OCI-LY7 (cell line): ENCODE measurements at regions not wholly inside any gene's neighbourhood (a gene's known extent, or its start where the extent isn't known, plus 50 kb on each side); places are given as distances from the start of the nearest gene placed in this dataset.

ENCODE experiments used
- BruUV-seq: library from RNA; stranded (reverse); fragments of 400-500 nt; replicated peaks from 2 replicates; lab custom pipeline; 2021; lab: Mats Ljungman, UMichigan
- CTCF ChIA-PET: fragments of 300-600 bp; sonication (Branson Sonifier 250); formaldehyde crosslinking; loops from one replicate; lab custom pipeline; 2022; ENCODE audit warnings: antibody characterized with exemption; ENCODE audit not compliant: unreplicated experiment; lab: Charles Lee
- POLR2A ChIA-PET: fragments of 300-600 bp; sonication (Branson Sonifier 250); formaldehyde crosslinking; loops from one replicate; lab custom pipeline; 2022; ENCODE audit warnings: antibody characterized with exemption; lab: Charles Lee
- DNase-seq: peaks from one replicate; pipeline ENCODE4 v3.0.0-alpha.2; 2015; ENCODE audit warnings: low spot score
- H2AFZ ChIP-seq: fragments of 200-600 bp; sonication (generic), shearing (Covaris generic); 2 replicates; pipeline ENCODE4 v1.6.1; 2014; ENCODE audit warnings: mild to moderate bottlenecking, antibody characterized with exemption, low read length, moderate library complexity
- H3K27ac ChIP-seq: fragments of 200-600 bp; sonication (generic); 2 replicates; pipeline ENCODE4 v1.5.1; 2014; ENCODE audit warnings: mixed run types, low read depth, mild to moderate bottlenecking, moderate library complexity, low read length, inconsistent platforms; ENCODE audit not compliant: poor library complexity, severe bottlenecking
- H3K36me3 ChIP-seq: fragments of 200-600 bp; sonication (generic); 2 replicates; pipeline ENCODE4 v1.6.1; 2014; ENCODE audit warnings: mild to moderate bottlenecking, antibody characterized with exemption, low read length, moderate library complexity, mixed read lengths; ENCODE audit not compliant: insufficient read depth
- H3K4me1 ChIP-seq: fragments of 200-600 bp; sonication (generic); 2 replicates; pipeline ENCODE4 v1.5.1; 2014; ENCODE audit warnings: mild to moderate bottlenecking, low read length; ENCODE audit not compliant: insufficient read depth, poor library complexity, severe bottlenecking
- H3K4me2 ChIP-seq: fragments of 200-600 bp; sonication (generic); 2 replicates; pipeline ENCODE4 v1.6.1; 2014; ENCODE audit warnings: mild to moderate bottlenecking, low read length
- H3K4me3 ChIP-seq: fragments of 200-600 bp; sonication (generic); 2 replicates; pipeline ENCODE4 v1.5.1; 2014; ENCODE audit warnings: mild to moderate bottlenecking, low read depth, low read length; ENCODE audit not compliant: poor library complexity, severe bottlenecking
- H3K79me2 ChIP-seq: fragments of 200-600 bp; sonication (generic); 2 replicates; pipeline ENCODE4 v1.6.1; 2016; ENCODE audit warnings: low read depth, mild to moderate bottlenecking, low read length, moderate library complexity, mixed read lengths; ENCODE audit not compliant: insufficient read depth
- H3K9me2 ChIP-seq: fragments of 200-600 bp; sonication (generic); 2 replicates; pipeline ENCODE4 v1.6.1; 2016; ENCODE audit warnings: mild to moderate bottlenecking, low read length, mixed read lengths; ENCODE audit not compliant: insufficient read depth
- H3K9me3 ChIP-seq: fragments of 200-600 bp; sonication (generic); 2 replicates; pipeline ENCODE4 v1.6.1; 2014; ENCODE audit warnings: mild to moderate bottlenecking, mixed run types, low read length, mixed read lengths
- H4K20me1 ChIP-seq: fragments of 200-600 bp; sonication (generic); 2 replicates; pipeline ENCODE4 v1.6.1; 2014; ENCODE audit warnings: mild to moderate bottlenecking, antibody characterized with exemption, low read length, moderate library complexity, mixed read lengths; ENCODE audit not compliant: insufficient read depth
- CTCF ChIP-seq: fragments of 200-600 bp; sonication (generic); conservative IDR thresholded peaks from 2 replicates; pipeline ENCODE4 v1.5.1; 2014; ENCODE audit warnings: mild to moderate bottlenecking, antibody characterized with exemption, low read length, moderate library complexity, mixed read lengths
- EZH2phosphoT487 ChIP-seq: fragments of 200-600 bp; sonication (generic); IDR thresholded peaks from 2 replicates; pipeline ENCODE4 v1.6.1; 2018; ENCODE audit warnings: low read depth, borderline replicate concordance, mild to moderate bottlenecking, mixed run types, antibody characterized with exemption, low read length, moderate library complexity, mixed read lengths
- intact Hi-C: fragments of 100-400 bp; cut with micrococcal nuclease; formaldehyde crosslinking; loops from one replicate; pipeline ENCODE4 v1.10.0; 2022; ENCODE audit not compliant: unreplicated experiment

GRCh38 chr2:16037808-16038457 lies 97.6 kb downstream of the MYCN start:
- H3K36me3 ChIP-seq = no peaks in the 10 kb centered on the region
- H3K9me2 ChIP-seq = no peaks in the 10 kb centered on the region
- CTCF ChIA-PET = no interaction called here
- POLR2A ChIA-PET = no interaction called here
- BruUV-seq = no TSS peak
- H3K4me1 ChIP-seq = no peaks in the 10 kb centered on the region
- H3K79me2 ChIP-seq = no peaks in the 10 kb centered on the region
- TF ChIP-seq CTCF (no peak), EZH2phosphoT487 (no peak)
- H2AFZ ChIP-seq = no peak overlapping the region
- no peaks in the 10 kb centered on the region for H4K20me1 ChIP-seq
- H3K4me3 ChIP-seq = no peak overlapping the region
- intact Hi-C loops = no loop called here
- no peak overlapping the region for H3K27ac ChIP-seq
- no peak for DNase-seq
- H3K4me2 ChIP-seq = no peak overlapping the region
- H3K9me3 ChIP-seq = no peaks in the 10 kb centered on the region

GRCh38 chr2:16036951-16037350 lies 96.6 kb downstream of the MYCN start:
- Histone ChIP-seq H3K79me2 (no peaks in the 10 kb centered on the region), H3K36me3 (no peaks in the 10 kb centered on the region), H3K4me3 (no peak overlapping the region), H2AFZ (no peak overlapping the region), H3K9me3 (no peaks in the 10 kb centered on the region), H3K4me2 (no peak overlapping the region), H3K27ac (no peak overlapping the region), H3K4me1 (no peaks in the 10 kb centered on the region), H3K9me2 (no peaks in the 10 kb centered on the region), H4K20me1 (no peaks in the 10 kb centered on the region)
- ChIA-PET CTCF (no interaction called here), POLR2A (no interaction called here)
- no TSS peak for BruUV-seq
- no peak for DNase-seq
- TF ChIP-seq CTCF (no peak), EZH2phosphoT487 (no peak)
- intact Hi-C loops = no loop called here
